GM23248 (cell line): ENCODE measurements at regions not wholly inside any gene's neighbourhood (a gene's known extent, or its start where the extent isn't known, plus 50 kb on each side); places are given as distances from the start of the nearest gene placed in this dataset.

Experiments
- EZH2 ChIP-seq: fragments of 200-600 bp; sonication (generic); IDR thresholded peaks from 2 replicates; pipeline ENCODE4 v1.6.1; 2018; ENCODE audit warnings: antibody characterized with exemption, mild to moderate bottlenecking; ENCODE audit not compliant: insufficient read depth, poor library complexity, severe bottlenecking
- EZH2phosphoT487 ChIP-seq: fragments of 200-600 bp; sonication (generic); IDR thresholded peaks from 2 replicates; pipeline ENCODE4 v1.6.1; 2018; ENCODE audit warnings: antibody characterized with exemption, moderate library complexity, mild to moderate bottlenecking, low read depth; ENCODE audit not compliant: insufficient read depth

- TF ChIP-seq EZH2 (no peak), EZH2phosphoT487 (no peak)
These were observed 80.0 kb upstream of the EGLN3 start for GRCh38 chr14:34030864-34031263.
